GM18858 (cell line): ENCODE measurements at regions not wholly inside any gene's neighbourhood (a gene's known extent, or its start where the extent isn't known, plus 50 kb on each side); places are given as distances from the start of the nearest gene placed in this dataset.
"Not testable (repeated sequence)": the region's sequence is repeated elsewhere in the genome, so short reads cannot be mapped to it uniquely, and the experiment has no call there.

ENCODE experiments used
- ATAC-seq: cut with Tn5 transposase; IDR thresholded peaks from one replicate; pipeline ENCODE4 v1.9.1; 2021; ENCODE audit not compliant: unreplicated experiment

DNA sequence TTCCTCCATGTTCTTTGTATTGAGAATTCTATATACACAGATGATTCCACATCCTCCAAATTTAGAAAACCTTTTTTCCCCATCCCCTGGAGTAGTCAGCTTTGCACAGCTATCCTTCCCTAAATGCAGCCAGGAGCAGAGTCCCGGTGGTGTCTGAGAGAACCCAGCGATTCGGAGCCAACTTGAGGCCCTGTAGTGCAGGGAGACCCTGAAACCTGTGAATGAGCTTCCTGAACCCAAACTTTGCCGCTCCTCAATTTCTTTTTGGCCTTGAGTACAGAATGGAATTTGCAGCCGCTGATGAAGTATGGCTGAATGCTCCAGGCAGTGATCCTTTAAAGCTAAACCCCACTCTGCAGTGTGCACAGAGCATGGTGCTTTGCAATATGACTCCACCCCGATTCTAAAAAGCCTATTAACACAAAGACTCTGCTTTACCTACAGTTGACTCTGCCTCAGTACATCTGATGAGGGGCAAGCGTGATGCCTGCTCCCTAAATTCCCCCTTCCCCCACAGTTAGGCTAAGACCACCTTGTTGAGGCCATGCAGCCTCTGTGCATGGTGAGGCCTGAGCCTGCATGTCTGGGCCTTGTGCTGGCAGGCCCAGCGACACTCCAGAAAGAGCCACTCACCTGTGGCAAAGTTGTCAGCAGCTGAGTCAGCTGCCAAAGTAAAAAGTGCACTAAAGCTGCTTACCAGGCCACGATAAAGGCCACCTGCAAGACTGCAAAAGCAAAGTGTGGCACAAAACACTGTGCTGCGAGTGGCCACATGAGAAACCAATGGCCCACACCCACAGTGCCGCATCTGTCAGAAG lies 82.1 kb downstream of the PLEKHG1 start:
- ATAC-seq, result no peak

DNA sequence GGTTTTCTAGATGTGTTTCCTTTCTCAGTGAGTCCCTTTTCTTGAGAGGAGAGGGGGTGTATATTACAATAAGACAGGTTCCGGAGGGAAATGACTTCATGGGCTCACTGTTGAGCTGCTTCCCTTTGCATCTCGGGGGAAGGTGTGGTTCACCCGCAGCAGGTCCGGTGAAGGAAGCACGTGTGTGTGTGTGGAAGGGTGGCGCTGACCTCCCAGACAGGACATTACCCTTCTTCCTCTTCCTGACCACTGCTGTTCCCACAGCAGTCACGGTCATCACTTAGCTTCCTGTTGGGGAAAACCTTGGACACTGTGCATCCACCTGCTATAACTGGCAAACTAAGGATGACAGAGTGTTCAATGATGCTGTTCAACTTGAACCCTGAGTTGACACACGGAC lies 83.6 kb downstream of the PLEKHG1 start:
- no peak for ATAC-seq

DNA sequence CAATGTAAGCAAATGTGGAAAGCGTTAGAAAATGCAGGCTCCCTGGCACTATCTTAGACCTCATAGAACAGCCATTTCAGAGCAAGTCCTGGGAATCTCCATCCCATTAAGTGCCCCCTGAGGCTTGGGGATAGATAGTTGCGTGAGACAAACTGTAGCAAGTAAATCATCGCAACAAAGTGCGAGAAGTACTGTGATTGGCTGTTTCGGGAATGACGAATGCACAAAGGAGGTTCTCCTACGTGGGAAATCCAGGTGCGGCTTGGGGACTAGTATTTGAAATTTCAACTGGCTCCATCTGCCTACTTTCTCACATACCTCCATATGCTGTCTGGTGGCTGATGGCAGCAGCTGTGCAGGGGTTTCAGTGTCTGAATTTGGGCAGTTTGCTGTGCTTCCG lies 84.5 kb downstream of the PLEKHG1 start:
- no peak for ATAC-seq

DNA sequence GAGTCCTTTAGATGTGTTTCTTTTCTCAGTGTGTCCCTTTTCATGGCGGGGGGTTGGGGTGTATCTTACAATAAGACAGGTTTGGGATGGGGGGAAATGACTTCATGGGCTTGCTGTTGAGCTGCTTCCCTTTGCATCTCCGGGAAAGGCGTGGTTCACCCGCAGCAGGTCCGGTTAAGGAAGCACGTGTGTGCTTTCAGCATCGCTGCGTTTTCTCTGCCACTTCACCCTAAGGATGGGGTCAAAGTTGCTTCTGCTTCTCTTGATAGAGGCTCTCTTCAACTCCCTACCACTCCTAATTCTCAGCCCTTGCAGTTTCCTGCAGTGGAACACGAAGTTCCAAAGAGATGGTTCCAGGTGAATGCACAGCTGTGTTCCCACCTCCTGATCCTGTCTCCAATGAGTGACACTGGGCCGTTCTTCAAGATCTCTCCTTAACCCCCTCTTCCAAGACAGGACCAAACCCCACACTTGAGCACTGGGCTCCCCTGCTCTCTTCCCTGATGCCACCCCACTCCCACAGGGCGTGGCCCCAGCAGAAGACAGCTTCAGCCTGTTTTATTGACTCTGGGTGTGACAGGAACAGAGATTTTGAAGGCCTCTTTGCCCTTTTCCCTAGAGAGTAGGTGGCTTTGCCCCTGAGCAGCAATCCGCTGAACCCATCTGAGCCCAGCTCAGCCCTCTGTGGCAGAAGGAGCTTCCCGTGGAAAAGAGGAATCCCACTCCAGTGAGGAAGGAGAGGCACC lies 85.2 kb downstream of the PLEKHG1 start:
- ATAC-seq, result no peak

DNA sequence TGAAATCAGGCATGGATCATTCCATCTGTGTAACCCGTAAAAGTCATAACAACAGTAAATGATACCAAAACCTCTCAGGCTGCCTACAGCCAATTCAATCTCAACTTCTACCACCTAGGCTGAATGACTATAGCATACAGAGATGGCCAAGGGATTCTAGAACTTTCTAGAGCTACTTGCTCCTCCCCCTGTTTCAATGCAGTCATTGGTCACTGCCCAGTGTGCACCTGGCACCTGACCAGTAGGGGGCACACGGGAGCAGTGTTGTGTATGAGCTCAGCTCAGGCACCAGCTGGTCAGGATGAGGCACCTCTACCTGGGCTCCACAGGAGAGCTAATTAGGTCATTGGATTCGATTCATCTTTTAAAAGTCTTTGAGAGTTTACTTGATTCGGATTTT lies 86.2 kb downstream of the PLEKHG1 start:
- ATAC-seq, result peak; percentile 54

DNA sequence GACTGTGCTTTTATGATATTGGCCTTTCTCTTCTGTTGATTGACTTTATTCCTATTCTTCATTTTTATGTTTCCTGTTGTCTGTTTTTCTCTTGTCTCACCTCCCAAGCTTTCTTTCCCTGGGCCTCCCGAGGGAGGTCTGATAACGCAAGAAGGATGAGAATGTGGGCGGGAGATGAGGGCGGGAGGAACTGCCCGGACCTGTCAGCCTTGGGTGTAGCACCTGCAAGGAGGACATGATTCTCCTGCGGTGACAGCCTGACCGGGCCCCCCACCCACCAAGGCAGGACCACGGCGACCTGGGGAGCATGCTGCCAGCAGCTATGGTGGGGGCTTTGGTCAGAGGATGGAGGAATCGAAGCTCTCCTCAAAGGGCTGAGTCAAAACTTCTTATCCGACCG lies 86.9 kb downstream of the PLEKHG1 start:
- ATAC-seq, result no peak

DNA sequence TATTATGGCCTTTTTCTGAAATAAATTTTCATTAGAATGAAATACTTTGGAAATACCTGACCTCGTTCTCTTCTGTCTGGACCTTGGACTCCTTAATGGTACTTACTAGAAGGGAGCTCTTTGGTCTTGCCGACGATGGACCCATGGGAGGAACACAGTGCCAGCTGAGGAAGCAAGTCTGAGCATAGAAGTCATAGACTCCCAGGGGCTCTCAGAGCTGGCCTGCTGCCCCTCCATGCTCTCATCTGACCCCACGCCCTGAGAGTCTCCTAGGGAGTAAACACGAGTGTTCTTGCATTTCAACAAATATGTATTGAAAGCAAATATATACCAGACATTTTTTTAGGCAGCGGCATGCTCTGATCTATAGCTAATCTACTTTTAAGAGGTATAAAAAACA lies 87.8 kb downstream of the PLEKHG1 start:
- no peak for ATAC-seq

DNA sequence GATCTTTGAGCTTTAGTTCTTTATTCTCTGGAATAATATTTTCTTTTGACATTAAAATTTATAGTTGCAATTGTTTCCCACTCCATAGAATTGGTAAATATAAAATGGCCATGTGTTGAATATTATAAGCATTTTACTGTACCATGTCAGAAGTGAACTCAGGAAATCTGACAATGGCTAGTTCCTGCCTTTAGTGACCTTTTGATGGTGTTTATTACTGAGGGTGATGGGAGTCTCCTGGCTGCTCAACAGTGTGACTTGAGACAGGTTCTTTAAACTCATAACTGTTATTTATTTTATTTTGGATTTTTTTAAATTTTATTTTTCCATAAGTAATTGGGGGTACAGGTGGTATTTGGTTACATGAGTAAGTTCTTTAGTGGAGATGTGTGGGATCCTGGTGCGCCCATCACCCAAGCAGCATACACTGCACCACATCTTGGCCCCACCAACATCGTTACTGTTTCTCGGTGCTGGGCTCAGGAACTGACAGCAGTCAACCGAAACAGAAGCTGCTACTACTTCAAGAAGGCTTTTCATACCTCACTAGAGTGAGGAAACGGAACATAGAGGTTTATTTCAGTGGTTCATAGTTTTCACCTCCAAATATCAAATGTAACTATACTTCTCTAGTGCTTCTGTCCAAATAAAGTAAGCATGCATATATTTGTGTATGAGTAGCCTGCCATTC lies 90.4 kb downstream of the PLEKHG1 start:
- ATAC-seq, result no peak

DNA sequence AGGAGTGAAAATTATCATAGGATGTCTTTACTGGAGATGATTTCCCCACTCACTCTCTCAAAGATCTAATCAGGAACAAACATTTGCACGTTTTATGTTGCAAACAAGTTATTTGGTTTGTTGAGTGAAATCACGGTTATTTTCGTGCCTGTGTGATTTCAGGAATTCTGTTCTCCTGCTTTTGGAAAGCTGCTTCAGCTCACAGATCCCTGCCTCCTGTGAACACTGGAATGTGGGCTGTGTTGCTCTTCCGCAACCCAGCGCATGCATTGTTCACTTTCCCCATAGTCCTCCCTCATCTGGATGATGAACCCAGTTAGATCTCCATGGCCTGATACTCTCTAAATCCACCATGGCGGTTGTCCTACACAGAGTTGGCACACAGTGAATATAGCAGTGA lies 91.0 kb downstream of the PLEKHG1 start:
- ATAC-seq, result no peak

DNA sequence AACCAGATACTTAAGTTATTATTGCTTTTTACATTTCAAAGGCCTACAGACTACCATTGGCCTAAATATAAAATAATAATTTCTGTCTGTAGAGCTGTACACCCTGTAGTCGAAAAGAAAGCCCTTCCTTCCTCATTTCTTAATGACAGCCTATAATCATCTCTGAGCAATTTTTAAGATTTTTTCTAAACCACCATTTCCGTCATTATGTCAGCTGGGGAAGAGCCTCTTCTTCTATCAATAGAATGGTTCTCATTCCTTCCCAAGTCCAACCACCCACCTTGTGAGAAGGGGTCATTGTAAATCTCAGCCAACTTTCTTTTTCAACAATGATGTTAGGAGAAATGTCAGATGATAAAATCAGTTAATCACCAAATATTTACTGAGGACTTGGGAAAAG lies 91.8 kb downstream of the PLEKHG1 start:
- no peak for ATAC-seq

DNA sequence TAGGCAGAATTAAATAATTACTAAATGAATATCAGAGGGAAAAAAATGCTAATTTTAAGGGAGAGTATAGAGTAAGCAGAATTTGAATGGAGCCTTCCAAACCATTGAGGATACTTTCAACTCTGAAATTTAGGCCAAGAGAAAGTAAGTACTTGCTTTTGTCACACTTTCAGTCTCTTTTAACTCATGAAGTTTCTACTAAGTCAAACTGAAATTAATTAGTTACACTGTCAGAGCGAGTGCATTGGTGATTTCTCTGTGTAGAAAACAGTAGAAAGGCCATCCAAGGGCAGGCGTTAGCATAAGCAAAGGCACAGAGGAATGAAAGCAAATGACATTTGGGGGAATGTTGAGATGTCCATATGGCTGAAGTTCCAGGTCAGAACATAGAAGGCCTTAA lies 92.9 kb downstream of the PLEKHG1 start:
- ATAC-seq, result peak; percentile 55

DNA sequence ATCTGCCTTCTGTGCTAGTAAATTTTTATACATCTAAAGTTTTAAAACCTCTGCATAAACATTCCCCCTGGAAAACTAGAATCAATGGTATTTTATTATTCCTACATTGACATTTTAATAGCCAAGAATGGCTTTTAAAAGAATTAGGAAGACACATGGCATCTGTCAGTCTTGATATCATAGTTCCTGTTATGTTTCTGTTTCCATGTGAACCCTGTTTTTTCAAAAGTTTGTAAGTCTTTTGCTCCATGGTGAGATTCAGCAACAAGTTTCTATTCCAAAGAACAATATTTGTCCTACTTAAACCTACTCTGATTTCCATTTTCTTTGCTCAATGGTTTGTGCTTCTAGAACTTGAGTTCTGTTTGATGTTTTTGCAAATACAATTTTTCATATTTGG lies 95.2 kb downstream of the PLEKHG1 start:
- no peak for ATAC-seq

DNA sequence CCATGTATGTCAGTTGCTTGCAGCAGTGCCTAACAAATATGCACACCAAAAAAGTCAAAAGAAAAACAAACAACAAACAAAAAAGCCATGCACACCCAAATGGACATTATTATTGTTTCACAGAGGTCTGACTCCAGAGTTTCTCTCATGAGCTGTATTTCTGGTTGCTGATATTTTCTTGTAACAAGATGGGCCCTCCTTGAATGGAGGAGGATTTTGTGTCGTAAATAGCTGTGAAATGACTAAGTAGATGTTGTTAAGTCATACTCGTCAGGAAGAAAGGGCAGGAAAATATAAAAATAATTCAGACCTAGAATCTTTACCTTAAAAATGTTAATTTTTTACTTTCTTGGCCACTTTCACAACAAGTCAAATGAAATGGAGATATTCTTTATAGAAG lies 96.0 kb downstream of the PLEKHG1 start:
- ATAC-seq, result no peak

DNA sequence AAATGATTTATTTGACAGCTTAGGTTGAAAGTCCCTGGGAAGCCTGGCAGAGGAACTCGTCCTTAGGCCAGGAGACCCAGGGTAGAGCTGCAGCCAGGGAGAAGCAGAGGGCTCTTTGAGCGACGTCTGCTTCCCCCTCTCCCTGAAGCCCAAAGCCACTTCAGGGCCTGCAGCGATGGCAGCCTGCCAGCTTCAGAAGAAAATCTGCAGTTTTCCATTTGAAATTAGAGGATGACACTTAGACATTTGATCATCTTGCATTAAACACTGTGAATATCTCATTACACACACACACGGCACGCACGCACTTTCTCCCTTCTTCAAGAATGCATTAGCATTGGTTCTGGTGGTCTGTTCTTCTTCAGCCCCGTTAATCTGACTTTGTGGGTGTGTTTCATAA lies 96.5 kb downstream of the PLEKHG1 start:
- ATAC-seq, result no peak

DNA sequence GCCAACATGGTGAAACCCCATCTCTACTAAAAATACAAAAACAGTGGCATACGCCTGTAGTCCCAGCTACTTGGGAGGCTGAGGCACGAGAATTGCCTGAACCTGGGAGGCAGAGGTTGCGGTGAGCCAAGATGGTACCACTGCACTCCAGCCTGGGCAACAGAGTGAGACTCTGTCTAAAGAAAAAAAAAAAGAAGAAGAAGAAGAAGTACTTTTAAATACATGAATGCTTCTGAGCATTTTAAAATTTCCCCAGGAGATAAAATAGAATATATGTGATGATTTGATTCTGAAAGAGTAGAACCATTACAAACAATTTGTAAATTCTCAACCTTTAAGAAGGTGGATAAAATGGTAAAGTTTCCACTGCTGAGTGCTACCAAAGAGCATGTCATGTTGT lies 97.2 kb downstream of the PLEKHG1 start:
- not testable (repeated sequence) for ATAC-seq

DNA sequence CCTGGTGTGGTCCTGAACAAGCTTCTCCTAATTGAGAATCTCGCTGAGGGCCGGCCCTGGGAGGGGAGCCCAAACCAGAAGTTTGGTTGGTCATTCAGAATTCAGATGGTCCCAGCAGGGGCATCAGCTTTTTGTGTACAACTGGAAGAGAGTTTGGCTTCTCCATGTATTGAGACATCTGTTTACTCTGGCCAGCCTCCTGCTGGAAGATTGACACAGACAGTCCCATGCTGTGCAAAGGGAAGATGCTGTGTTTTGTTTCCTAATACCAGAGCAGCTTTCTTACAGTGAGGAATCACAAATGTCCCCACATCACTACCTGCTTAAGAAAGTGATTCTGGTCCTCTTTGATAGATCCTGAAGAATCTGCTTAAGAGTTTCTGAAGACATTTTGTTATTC lies 97.8 kb downstream of the PLEKHG1 start:
- ATAC-seq, result no peak

DNA sequence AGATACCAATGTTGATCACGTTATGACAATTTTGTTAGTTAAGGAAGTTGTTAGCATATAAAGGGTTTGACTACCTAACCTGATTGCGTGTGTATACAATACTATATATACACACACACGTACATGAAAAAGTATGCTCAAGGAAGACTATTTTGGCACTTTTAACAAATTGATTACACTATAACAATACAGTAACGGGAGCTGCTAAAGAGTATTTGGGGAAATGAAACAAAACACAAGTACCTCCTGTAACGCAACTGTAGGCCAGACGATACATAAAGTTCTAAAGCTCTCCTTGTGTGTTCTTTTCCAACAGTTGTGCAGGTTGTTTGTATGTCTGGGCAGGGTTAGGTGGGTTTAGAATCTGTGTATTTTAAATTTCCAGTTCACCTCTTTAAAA lies 98.7 kb downstream of the PLEKHG1 start:
- ATAC-seq, result peak; percentile 75

DNA sequence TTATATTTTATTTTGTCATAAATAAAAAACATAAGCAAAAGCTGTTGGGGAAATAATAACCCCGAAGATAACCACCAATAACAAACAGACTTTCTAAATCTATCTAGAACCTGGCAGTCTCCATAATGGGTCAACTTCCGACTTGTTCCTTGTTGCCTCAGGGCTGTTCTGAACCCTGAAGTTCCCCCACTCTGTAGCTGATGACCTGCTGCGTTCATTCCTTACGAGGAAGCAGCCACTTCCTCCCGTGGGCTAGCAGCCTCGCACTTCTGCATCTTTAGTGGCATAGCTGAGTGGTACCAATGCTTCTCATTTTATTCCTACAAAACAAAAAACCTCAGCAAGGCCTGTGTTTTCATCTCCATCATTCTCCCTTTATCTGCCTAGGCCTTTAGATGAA lies 103.0 kb downstream of the PLEKHG1 start:
- ATAC-seq, result no peak

DNA sequence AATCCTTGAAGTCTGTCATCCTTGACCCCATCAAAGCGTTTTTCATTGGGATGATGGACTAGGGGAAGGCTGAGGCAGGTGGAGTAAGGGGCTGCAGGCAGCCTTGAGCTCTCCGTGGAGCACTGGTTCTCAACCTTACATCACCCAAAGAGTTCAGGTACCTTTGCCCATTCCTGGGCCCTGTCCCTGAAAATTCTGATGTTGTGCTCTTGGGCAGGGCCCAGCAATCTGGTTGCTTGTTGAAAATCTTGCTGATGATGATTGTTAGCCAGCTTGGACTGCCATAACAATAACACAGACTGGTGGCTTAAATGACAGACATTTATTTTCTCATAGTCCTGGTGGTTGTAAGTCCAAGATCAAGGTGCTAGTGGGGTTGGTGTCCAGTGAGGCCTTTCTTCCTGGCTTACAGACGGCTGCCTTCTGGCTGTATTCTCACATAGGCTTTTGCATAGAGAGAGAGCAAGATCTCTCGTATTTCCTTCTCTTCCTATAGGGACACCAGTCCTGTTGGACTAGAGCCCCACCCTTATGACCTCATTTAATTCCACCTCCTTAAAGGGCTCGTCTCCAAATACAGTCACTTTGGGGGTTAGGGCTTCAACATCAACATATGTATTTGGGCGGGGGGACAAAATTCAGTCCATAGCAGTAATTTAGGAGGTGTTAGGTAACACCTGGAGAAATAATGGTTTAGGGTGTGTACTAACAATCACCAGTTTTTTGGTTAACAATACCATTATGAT lies 104.9 kb downstream of the PLEKHG1 start:
- no peak for ATAC-seq

DNA sequence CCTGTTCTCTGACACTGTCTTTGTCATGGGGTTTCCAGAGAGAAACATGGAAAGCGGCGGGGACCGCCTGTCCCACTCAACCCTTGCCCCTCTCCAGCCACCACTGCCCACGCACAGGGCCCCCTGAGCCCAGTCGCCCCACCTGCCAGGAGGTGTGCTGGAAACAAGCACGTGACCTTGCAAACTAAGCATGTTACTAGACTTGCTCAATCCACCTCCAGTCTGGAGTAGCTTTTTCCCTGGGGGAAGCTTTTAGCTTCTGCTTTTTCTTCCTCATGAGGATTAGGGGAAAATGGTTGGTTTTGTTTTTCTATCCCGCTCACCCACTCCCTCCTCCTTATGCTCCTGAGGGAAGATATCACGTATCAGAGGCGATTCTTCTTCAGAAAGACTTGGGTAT lies 105.7 kb downstream of the PLEKHG1 start:
- ATAC-seq, result no peak

DNA sequence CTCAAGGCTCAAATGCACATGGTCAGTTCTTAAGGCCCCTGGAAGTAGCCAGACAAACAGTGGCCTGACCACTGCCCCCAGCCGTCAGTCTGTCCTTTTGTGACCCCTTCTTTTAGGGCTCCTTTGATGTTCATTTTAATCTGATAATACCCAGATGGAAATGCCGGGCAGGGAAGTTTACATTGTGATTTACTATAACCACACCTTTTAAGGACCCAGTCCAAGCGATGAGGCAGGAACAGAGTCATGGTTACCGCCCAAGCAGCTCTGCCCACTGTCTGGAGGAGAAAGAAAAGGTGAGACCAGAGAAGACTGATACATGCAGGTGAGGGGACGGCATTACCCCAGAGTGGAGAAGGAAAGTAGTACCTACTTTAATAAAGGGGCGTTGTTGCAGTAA lies 110.6 kb downstream of the PLEKHG1 start:
- no peak for ATAC-seq
